ENCODE measurements at regions not wholly inside any gene's neighbourhood (a gene's known extent, or its start where the extent isn't known, plus 50 kb on each side); places are given as distances from the start of the nearest gene placed in this dataset.

- no peak for DNase-seq (ENCODE audit: low read depth)
- H3K27me3 ChIP-seq (ENCODE audit: control insufficient read depth, insufficient read depth, low read length): no peaks in the 10 kb centered on the region
- no peak overlapping the region for H3K4me3 ChIP-seq (ENCODE audit: low read depth, low read length)
- TF ChIP-seq CTCF (IDR thresholded peaks at IDR 0.05; ENCODE audit: insufficient read depth, low read length, poor library complexity, severe bottlenecking): no peak
- no peaks in the 10 kb centered on the region for H3K36me3 ChIP-seq (ENCODE audit: control insufficient read depth, insufficient read depth, low read length)
Measured at GRCh38 chr2:133985563-133985962, 268.3 kb upstream of the MGAT5 start.

- H3K4me3 ChIP-seq (ENCODE audit: low read depth, low read length): no peak overlapping the region
- no peaks in the 10 kb centered on the region for H3K27me3 ChIP-seq (ENCODE audit: control insufficient read depth, insufficient read depth, low read length)
- no peak for TF ChIP-seq CTCF (IDR thresholded peaks at IDR 0.05; ENCODE audit: insufficient read depth, low read length, poor library complexity, severe bottlenecking)
- H3K36me3 ChIP-seq (ENCODE audit: control insufficient read depth, insufficient read depth, low read length): no peaks in the 10 kb centered on the region
- DNase-seq (ENCODE audit: low read depth): no peak
Measured at GRCh38 chr2:133986081-133986837, 267.6 kb upstream of the MGAT5 start.

- Histone ChIP-seq H3K4me3 (ENCODE audit: low read depth, low read length) (no peak overlapping the region), H3K36me3 (ENCODE audit: control insufficient read depth, insufficient read depth, low read length) (no peaks in the 10 kb centered on the region), H3K27me3 (ENCODE audit: control insufficient read depth, insufficient read depth, low read length) (no peaks in the 10 kb centered on the region)
- no peak for DNase-seq (ENCODE audit: low read depth)
- no peak for TF ChIP-seq CTCF (IDR thresholded peaks at IDR 0.05; ENCODE audit: insufficient read depth, low read length, poor library complexity, severe bottlenecking)
Measured at GRCh38 chr2:133986881-133987795, 266.7 kb upstream of the MGAT5 start.

- Histone ChIP-seq H3K27me3 (ENCODE audit: control insufficient read depth, insufficient read depth, low read length) (no peaks in the 10 kb centered on the region), H3K36me3 (ENCODE audit: control insufficient read depth, insufficient read depth, low read length) (no peaks in the 10 kb centered on the region), H3K4me3 (ENCODE audit: low read depth, low read length) (no peak overlapping the region)
- TF ChIP-seq CTCF (IDR thresholded peaks at IDR 0.05; ENCODE audit: insufficient read depth, low read length, poor library complexity, severe bottlenecking): no peak
- no peak for DNase-seq (ENCODE audit: low read depth)
Measured at GRCh38 chr2:133988316-133988891, 265.5 kb upstream of the MGAT5 start.

- DNase-seq (ENCODE audit: low read depth): no peak
- TF ChIP-seq CTCF (IDR thresholded peaks at IDR 0.05; ENCODE audit: insufficient read depth, low read length, poor library complexity, severe bottlenecking): no peak
Measured at GRCh38 chr2:133991606-133992168, 262.2 kb upstream of the MGAT5 start.

More at GRCh38 chr2:133991606-133992168, 262.2 kb upstream of the MGAT5 start:
- Histone ChIP-seq H3K36me3 (ENCODE audit: control insufficient read depth, insufficient read depth, low read length) (no peaks in the 10 kb centered on the region), H3K4me3 (ENCODE audit: low read depth, low read length) (no peak overlapping the region), H3K27me3 (ENCODE audit: control insufficient read depth, insufficient read depth, low read length) (no peaks in the 10 kb centered on the region)

Data from kidney epithelial cell (primary cell).